PC-3 (cell line): ENCODE measurements at regions not wholly inside any gene's neighbourhood (a gene's known extent, or its start where the extent isn't known, plus 50 kb on each side); places are given as distances from the start of the nearest gene placed in this dataset.

Source experiments
- CTCF ChIP-seq: fragments of 300-600 bp; sonication (generic); conservative IDR thresholded peaks from 2 replicates; pipeline ENCODE4 v1.5.1; 2017; ENCODE audit warnings: antibody characterized with exemption, low read depth, mild to moderate bottlenecking, low read length
- EZH2 ChIP-seq: fragments of 300-600 bp; sonication (generic); IDR thresholded peaks from one replicate; pipeline ENCODE4 v1.6.1; 2017; ENCODE audit warnings: antibody characterized with exemption, mild to moderate bottlenecking, low read length; ENCODE audit not compliant: unreplicated experiment
- EZH2phosphoT487 ChIP-seq: fragments of 300-600 bp; sonication (generic); IDR thresholded peaks from 2 replicates; pipeline ENCODE4 v1.6.1; 2018; ENCODE audit warnings: mild to moderate bottlenecking, antibody characterized with exemption, low read length, borderline replicate concordance

GRCh38 chr20:19882446-19882845, 124.4 kb downstream of the RIN2 start:
- TF ChIP-seq EZH2 (no peak), CTCF (no peak), EZH2phosphoT487 (no peak)
